ENCODE measurements at regions not wholly inside any gene's neighbourhood (a gene's known extent, or its start where the extent isn't known, plus 50 kb on each side); places are given as distances from the start of the nearest gene placed in this dataset.

DNA sequence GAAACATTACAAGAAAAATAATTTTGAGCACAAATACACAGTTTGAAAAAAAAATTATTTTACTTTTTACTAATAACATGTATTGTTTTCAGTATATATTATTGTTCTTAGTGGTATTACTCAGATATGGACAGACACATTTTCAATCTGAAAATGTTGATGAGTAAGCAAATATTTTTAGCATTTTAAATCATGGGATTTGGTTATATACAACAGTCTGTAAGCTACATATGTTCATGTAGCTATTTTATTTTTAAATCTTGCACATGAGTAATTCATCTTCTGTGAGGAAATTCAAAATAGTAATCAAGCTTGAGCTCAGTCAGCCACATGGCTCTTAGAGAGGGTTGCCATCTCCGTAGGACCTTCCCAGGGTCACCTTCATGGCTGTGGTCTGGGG is 471.9 kb downstream of the QKI start:
- TF ChIP-seq CTCF (IDR thresholded peaks at IDR 0.05; ENCODE audit: low read depth, low read length, poor library complexity, severe bottlenecking), result no peak
- no peak for TF ChIP-seq EZH2phosphoT487 (IDR thresholded peaks at IDR 0.05; ENCODE audit: borderline replicate concordance, low read length)
